ENCODE measurements at regions not wholly inside any gene's neighbourhood (a gene's known extent, or its start where the extent isn't known, plus 50 kb on each side); places are given as distances from the start of the nearest gene placed in this dataset.
"Not testable (repeated sequence)": the region's sequence is repeated elsewhere in the genome, so short reads cannot be mapped to it uniquely, and the experiment has no call there.

DNA sequence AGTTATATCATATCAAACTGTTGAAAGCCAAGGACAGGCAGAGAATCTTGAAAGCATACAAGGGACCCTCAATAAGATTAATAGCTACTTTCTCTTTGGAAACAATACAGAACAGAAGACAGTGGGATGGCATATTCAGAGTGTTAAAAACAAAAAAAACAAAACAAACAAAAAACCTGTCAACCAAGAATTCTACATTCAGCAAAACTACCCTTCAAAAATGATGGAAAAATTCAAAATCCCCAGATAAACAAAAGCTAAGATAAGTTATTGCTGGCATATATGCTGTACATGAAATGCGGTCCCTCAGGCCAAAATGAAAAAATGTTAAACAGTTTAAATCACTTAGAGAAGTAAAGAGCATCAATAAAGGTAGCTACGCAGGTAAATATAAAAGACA, 425.1 kb downstream of the ACTL7B start:
- in situ Hi-C loops (cut with HindIII; ENCODE audit: low sequenced_read_pairs) = no loop called here

DNA sequence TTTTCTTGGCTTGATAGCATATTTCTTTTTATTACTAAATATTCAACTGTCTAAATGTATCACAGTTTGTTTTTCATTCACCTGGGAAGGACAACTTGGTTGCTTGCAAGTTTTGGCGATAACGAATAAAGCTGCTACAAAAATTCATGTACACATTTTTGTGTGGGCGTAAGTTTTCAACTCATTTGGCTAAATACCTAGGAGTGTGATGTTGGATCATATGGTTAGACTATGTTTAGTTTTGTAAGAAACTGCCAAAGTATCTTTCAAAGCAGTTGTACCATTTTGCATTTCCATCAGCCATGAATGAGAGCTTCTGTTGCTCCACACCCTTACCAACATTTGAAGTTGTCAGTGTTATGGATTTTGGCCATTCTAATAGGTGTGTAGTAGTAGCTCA, 428.0 kb downstream of the ACTL7B start:
- in situ Hi-C loops (cut with HindIII; ENCODE audit: low sequenced_read_pairs) = no loop called here

DNA sequence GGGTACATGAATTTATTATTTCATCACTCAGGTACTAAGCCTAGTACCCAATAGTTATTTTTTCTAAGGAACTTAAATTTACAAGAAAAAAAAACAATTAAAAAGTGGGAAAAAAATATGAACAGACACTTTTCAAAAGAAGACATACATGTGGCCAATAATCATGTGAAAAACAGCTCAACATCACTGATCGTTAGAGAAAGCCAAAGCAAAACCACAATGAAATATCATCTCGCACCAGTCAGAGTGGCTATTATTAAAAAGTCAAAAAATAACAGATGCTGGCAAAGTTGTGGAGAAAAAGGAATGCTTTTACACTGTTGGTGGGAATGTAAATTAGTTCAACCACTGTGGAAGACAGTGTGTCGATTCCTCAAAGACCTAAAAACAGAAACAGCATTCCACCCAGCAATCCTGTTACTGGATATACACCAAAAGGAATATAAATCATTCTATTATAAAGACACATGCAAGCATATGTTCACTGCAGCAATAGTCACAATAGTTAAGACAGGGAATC, 429.3 kb downstream of the ACTL7B start:
- in situ Hi-C loops (cut with HindIII; ENCODE audit: low sequenced_read_pairs) = not testable (repeated sequence)

DNA sequence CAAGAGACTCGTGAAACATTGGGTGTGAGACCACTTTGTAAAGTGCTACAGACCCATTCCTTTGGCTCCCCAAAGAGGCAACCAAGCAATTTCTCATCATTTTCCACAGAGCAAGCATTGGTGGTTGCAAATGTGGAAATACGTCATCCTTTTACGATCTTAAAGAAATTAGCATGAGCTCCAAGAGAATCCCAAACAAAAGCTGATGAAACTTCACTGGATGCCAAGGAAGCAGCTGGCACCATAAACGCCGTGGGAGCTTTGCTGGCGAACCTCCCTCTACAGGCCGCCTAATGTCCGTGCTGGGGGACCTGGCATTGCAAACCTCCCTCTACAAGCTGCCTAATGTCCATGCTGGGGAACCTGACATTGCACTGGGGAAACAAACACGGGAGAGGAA, 432.4 kb downstream of the ACTL7B start:
- in situ Hi-C loops (cut with HindIII; ENCODE audit: low sequenced_read_pairs) = loop anchor here (25.0 kb wide), 1 partner anchor 339 kb away; no protein-coding TSS in a partner anchor

DNA sequence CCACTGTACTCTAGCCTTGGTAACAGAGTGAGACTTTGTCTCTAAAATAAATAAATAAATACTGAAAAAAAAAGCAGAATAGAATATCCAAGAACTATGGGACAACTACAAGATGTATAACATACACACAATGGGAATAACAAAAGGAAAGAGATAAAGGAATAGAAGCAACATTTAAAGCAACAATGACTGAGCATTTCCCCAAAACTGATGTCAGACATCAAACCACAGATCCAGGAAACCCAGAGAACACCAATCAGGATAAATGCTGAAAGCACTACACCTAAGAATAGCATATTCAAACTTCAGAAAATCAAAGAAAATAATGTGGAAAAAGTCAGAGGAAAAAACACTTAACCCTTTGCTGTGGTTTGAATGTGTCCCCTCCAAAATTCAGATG, 436.4 kb downstream of the ACTL7B start:
- in situ Hi-C loops (cut with HindIII; ENCODE audit: low sequenced_read_pairs) = loop anchor here (25.0 kb wide), 1 partner anchor 343 kb away; no protein-coding TSS in a partner anchor

DNA sequence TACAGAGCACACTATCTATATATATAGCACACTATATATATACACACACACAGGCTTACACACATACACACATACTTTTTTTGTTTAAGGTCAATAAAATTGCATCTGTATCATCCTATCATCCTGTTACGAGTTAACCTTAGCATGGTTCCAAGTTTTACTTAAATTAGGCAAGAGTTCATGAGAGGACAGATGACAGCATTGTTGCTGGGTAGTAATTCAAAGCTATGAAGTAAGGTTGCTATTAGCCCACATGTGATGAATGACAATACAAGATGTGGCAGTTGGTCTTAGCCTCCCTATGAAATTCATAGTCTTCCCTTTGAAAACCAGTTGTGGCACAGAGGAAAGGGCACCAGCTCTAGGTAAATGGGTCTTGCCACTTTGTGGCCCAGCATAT, 438.1 kb downstream of the ACTL7B start:
- in situ Hi-C loops (cut with HindIII; ENCODE audit: low sequenced_read_pairs) = loop anchor here (25.0 kb wide), 1 partner anchor 345 kb away; no protein-coding TSS in a partner anchor

DNA sequence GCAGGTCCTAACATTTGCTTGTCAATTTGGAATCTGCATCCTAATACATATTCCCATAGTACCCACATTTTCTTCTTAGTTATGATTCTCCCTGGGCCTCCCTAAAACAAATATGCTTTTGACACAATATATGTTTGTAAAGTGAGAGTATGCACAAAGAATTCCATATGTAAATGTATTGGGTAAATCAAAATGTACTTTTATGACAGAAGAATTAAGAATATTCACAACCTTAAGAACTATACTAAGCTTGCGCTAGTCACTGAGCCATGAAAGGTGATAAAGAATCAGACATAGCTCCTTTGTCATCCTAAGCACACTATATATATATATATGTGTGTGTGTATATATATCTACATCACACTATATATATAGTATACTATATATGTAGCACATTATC, 438.5 kb downstream of the ACTL7B start:
- in situ Hi-C loops (cut with HindIII; ENCODE audit: low sequenced_read_pairs) = loop anchor here (25.0 kb wide), 1 partner anchor 345 kb away; no protein-coding TSS in a partner anchor

DNA sequence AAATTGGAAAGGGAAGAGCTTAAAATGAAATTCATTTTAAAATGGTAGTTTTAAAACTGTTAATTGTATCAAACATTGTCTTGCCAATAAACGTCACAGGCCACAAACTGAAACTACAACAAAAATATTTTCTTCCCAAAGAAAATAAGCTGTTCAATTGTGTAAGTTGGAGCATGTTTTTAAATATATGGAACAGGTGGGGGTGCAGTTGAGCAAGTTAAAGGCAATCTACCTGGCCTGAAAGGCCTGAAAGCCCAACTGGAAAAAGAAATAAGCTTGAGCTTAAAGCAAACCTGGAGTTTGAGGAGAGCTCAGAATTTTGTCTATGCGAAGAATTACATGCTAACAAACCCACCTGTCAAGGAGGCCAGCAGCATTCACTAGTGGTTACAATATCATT, 439.5 kb downstream of the ACTL7B start:
- in situ Hi-C loops (cut with HindIII; ENCODE audit: low sequenced_read_pairs) = loop anchor here (25.0 kb wide), 1 partner anchor 346 kb away; no protein-coding TSS in a partner anchor

DNA sequence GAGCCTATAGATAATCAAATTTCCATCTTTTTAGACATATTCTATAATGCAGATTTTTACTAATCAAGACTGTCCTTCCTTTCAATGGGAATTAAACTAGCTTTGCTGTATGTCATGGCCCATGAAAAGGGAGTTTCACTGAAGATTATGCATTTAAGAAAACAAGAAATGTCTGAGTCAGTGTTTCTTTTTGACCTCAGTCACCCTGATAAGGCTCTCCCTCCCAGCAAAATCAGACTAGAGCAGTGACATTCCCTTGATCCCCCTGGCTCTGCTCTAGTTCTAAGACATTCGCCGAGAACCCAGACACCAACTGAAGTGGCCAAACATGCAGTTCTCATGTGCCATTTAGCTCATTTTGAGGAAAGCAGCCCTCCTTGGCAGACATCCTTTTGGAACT, 442.0 kb downstream of the ACTL7B start:
- in situ Hi-C loops (cut with HindIII; ENCODE audit: low sequenced_read_pairs) = loop anchor here (25.0 kb wide), 1 partner anchor 348 kb away; no protein-coding TSS in a partner anchor

DNA sequence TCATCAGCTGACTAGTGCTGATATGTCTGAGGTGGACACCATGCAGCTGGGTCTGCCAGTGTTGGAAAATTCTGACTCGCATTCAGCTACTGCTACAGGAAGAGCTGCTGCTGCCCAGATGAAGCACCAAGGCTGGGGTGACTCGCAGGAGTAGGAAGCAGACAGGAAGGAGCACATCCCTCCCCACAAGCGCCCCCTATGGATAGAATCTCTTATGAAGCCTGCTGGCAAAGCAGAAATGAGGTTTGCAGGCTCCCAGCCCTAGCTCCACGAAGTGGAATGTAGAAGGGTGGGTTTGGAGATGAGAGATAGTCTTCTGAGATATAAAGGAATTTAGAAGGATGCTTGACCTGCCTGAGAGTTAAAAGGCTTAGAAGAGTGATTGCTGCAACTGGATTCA, 443.0 kb downstream of the ACTL7B start:
- in situ Hi-C loops (cut with HindIII; ENCODE audit: low sequenced_read_pairs) = loop anchor here (25.0 kb wide), 1 partner anchor 350 kb away; no protein-coding TSS in a partner anchor

DNA sequence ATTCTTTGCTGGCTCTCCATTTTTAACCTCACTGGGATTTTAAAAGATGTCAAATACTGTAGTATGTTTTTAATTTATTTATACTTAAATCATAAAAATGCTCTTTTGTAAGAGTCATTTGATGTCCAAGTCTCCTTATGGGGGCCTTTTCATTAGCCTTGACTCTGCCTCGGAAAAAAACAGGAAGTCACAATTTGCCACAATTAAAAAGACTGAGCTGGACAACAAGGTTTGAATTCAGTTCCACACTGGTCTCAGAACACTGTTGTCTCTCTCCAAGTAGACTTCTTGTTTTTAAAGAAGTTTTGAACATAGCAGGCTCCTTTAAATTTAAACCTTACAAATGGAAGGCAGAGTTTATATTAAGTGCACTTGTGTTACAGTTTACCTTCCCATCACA, 444.2 kb downstream of the ACTL7B start:
- in situ Hi-C loops (cut with HindIII; ENCODE audit: low sequenced_read_pairs) = loop anchor here (25.0 kb wide), 1 partner anchor 351 kb away; no protein-coding TSS in a partner anchor

DNA sequence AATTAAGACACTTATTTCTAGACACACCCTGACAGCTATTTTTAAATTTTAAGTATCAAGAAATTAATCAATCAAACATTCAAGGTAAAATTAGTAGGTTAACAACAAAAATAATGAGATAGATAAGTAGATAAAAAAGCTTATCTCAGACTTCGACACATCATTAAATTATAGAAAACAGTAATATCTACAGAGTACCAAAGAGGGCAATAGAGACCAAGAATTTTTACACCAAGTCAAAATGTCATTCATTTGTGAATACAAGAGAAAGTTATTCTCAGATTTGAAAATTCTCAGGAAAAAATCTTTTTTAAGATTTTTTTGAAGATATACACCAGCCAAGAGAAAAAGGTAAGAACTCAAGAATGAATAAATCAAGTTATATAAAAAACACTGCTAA, 445.6 kb downstream of the ACTL7B start:
- in situ Hi-C loops (cut with HindIII; ENCODE audit: low sequenced_read_pairs) = loop anchor here (25.0 kb wide), 1 partner anchor 352 kb away; no protein-coding TSS in a partner anchor

DNA sequence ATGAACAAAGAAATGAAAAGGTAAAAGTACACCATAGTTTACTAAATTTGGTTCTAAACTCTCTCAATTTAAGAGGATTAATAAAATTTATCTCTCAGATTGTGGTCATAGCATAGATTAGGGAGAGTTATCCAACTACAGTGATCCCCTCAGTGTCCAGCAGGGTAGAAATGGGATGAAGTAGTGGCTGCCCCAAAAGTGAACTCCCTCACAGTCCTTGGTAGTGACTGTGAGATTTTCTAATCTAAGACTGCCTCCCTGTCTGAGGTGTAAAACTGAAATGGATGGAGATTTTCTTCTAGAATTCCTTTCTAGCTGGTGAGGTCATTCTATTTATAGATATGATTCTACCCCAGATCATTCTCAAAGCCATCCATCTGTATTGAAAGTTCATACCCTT, 455.5 kb downstream of the ACTL7B start:
- in situ Hi-C loops (cut with HindIII; ENCODE audit: low sequenced_read_pairs) = loop anchor here (25.0 kb wide), 1 partner anchor 362 kb away; no protein-coding TSS in a partner anchor

DNA sequence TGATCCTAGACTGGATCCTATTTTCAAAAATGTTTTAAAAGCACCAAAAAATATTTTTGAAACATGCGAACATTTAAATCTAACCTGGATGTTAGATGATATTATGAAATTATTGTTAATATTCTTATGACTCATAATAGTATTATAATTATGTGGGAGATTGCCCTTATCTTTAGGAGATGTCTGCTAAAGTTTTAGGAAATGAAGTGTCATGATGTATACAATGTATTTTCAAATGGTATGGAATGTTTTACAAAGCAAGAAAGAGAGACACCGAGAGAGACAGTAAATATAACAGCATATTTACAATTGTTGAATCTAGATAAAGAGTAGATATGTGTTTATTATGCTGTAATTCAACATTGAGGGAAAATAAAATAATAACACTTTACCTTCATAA, 455.9 kb downstream of the ACTL7B start:
- in situ Hi-C loops (cut with HindIII; ENCODE audit: low sequenced_read_pairs) = loop anchor here (25.0 kb wide), 1 partner anchor 362 kb away; no protein-coding TSS in a partner anchor

DNA sequence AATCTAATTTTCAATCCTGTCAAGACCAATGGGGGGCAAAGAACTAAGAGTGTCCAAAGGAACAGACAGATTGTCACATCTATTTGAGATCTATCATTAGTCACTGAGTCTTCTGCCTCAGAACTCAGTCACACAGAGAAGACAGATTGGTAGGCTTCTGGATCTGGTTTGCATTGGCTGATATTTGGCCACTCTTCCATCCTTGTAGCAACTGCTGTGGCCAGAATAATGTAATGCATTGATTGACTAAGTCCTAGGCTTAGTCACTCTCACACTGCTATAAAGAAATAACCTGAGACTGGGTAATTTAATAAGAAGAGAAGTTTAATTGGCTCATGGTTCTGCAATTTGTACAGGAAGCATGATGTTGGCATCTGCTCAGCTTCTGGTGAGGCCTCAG, 458.5 kb downstream of the ACTL7B start:
- in situ Hi-C loops (cut with HindIII; ENCODE audit: low sequenced_read_pairs) = no loop called here

DNA sequence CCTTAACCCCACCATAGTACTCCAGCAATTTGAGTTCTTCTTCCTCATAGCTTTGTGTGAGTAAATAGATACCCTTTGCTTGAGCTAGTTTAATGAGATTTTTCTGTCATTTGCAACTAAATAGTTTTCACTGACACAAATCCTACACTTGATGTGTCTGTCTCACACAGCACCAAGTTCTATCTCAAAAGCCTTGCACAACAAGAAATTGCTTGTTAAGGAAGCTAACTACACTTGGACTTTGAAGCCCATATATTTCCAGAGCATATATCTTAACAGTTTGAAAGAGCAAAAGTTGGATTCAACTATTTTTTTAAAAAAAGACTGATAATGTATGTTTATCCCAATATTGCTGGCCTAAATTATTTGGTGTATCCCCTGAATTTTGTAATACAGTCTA, 459.2 kb downstream of the ACTL7B start:
- in situ Hi-C loops (cut with HindIII; ENCODE audit: low sequenced_read_pairs) = no loop called here

DNA sequence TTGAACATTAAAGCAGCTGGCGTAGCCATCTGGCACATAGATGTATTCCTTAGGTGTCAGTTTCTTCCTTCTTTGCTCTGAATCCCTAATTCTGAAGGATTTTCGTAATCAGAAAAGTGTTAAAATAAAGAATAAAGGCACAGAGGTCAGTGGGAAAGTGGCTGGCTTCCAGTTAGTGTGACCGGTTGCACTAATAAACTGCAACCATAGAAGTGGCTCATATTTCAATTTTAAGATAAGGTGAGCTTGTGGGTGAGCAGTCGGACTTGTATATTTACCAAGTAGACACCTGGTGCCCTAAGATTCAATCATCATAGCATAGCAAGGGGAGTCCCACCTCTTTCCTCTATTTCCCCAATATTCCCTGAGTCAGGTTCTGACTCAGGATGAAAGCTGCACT, 459.6 kb downstream of the ACTL7B start:
- in situ Hi-C loops (cut with HindIII; ENCODE audit: low sequenced_read_pairs) = no loop called here

DNA sequence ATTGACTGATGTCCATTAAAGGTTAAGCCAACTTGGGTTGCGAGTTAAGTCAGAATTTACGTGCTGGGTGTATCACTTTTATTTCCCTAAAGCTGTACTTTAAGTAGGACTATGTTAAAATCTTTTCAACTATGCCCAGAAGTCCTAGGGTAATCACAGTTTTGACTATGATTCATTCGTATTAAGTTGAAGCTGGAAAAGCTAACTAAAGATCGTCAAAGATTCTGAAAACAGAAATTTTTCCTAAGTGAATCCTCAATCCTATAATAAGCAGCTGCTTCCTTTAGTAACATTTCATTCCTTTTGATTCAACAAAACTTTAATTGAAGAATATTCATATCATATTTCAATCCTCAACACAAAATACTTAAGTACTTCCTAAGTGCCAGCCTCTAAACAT, 460.4 kb downstream of the ACTL7B start:
- in situ Hi-C loops (cut with HindIII; ENCODE audit: low sequenced_read_pairs) = no loop called here

DNA sequence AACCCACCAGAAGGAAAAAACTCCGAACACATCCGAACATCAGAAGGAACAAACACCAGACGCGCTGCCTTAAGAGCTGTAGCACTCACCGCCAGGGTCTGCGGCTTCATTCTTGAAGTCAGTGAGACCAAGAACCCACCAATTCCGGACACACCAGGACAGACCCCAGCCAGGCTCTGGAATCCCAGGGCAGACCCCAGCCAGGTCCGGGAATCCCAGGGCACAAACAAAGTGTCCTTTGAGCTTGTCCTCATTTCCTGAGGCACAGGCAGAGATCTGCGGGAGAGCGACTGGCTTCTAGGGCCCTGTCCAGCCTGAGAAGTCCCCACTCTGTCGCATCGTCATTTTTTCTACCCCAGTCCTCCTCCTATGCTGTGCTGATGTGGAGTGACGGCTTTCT, 461.1 kb downstream of the ACTL7B start:
- in situ Hi-C loops (cut with HindIII; ENCODE audit: low sequenced_read_pairs) = no loop called here

DNA sequence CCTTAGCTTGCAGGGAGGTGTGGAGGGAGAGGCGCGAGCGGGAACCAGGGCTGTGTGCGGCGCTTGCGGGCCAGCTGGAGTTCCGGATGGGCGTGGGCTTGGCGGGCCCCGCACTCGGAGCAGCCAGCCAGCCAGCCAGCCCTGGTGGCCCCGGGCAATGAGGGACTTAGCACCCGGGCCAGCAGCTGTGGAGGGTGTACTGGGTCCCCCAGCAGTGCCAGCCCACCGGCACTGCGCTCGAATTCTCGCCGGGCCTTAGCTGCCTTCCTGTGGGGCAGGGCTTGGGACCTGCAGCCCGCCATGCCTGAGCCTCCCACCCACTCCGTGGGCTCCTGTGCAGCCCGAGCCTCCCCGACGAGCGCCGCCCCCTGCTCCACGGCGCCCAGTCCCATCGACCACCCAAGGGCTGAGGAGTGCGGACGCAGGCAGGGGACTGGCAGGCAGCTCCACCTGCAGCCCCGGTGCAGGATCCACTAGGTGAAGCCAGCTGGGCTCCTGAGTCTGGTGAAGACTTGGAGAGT, 462.2 kb downstream of the ACTL7B start:
- in situ Hi-C loops (cut with HindIII; ENCODE audit: low sequenced_read_pairs) = not testable (repeated sequence)

DNA sequence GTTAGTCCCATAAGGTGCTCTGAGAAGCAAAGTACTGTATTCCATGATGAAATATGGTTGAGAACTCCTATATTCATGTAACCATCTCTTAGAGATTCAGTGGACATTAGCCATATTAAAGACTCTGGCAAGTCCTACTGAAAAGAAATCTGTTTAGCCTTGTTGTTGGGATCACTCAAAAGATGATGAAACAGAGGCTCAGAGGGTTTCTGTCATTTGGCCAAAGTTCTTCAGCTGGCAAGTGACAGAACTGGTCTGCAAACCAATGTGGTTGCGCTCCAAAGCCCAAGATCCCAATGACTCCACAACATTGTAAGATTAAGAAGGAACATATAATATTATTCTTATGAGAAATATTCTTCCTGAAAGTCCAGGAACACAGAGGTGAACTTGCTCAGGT, 462.9 kb downstream of the ACTL7B start:
- in situ Hi-C loops (cut with HindIII; ENCODE audit: low sequenced_read_pairs) = no loop called here

DNA sequence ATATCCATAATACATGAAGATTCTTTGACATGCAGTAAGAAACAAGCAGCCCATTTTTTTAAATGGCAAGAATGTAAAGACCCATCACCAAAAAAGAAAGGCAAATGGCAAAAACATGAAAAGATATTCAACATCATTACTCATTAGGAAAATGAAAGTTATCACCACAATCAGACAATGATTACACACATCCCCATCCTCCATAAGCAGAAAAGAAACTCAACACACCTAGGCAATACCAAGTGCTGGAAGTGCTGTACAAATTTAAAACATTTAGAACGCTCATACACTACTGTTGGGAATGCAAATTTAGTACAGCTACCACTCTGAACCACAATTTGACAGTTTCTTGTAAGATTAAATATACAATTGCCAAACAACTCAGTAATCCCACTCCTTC, 466.7 kb downstream of the ACTL7B start:
- in situ Hi-C loops (cut with HindIII; ENCODE audit: low sequenced_read_pairs) = no loop called here
